Erythroblast (primary cell): ENCODE measurements at regions not wholly inside any gene's neighbourhood (a gene's known extent, or its start where the extent isn't known, plus 50 kb on each side); places are given as distances from the start of the nearest gene placed in this dataset.

Source experiments
- GATA1 ChIP-seq: IDR thresholded peaks from 2 replicates; pipeline ENCODE4 v1.6.1; 2011; ENCODE audit warnings: low read depth, mild to moderate bottlenecking, control low read depth, low read length, moderate library complexity
- POLR2A ChIP-seq: IDR thresholded peaks from 2 replicates; pipeline ENCODE4 v1.6.1; 2011; ENCODE audit warnings: mild to moderate bottlenecking, low read length

DNA sequence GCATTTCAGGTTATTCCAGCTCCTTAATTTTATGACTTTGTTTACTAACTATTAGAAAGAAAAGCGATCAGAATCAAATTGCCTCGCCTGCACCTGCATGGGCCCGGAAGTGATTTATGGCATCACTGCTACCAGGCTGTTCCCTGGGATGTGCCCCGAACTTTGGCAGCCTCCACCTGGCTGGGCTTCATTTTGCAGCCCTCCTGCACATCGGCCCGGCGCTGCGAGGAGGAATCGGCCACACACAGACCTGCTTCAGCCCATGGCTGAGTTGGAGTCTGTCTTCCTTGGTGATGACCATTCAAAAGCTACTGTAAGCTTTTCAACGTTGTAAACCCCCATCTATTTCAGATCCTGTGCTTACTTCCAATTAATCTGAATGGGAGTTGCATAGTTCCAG, 638.0 kb downstream of the RNF144A start:
- no peak for TF ChIP-seq GATA1
- TF ChIP-seq POLR2A, result no peak
